ENCODE measurements at regions not wholly inside any gene's neighbourhood (a gene's known extent, or its start where the extent isn't known, plus 50 kb on each side); places are given as distances from the start of the nearest gene placed in this dataset.

- TF ChIP-seq CTCF (IDR thresholded peaks at IDR 0.05; ENCODE audit: low read length) (no peak), EZH2 (IDR thresholded peaks at IDR 0.05; ENCODE audit: borderline replicate concordance, low read length) (no peak)
These were observed 148.2 kb upstream of the ITGA6 start for GRCh38 chr2:172279214-172279613.

Measured in OCI-LY1 (cell line).